OCI-LY3 (cell line): ENCODE measurements at regions not wholly inside any gene's neighbourhood (a gene's known extent, or its start where the extent isn't known, plus 50 kb on each side); places are given as distances from the start of the nearest gene placed in this dataset.

Experiments used
- EZH2phosphoT487 ChIP-seq: fragments of 200-600 bp; shearing (Covaris generic); IDR thresholded peaks from 2 replicates; pipeline ENCODE4 v1.6.1; 2018; ENCODE audit warnings: antibody characterized with exemption, mixed run types, low read depth
- TF ChIP-seq, protein P1 (sequence below): fragments of 200-600, 300-600 bp; sonication (generic); IDR thresholded peaks from 2 replicates; pipeline ENCODE4 v1.5.1; 2014; ENCODE audit warnings: antibody characterized with exemption, low read length, low read depth

GRCh38 chr17:79295307-79295706, 220.7 kb downstream of the ENGASE start:
- TF ChIP-seq, protein P1, sequence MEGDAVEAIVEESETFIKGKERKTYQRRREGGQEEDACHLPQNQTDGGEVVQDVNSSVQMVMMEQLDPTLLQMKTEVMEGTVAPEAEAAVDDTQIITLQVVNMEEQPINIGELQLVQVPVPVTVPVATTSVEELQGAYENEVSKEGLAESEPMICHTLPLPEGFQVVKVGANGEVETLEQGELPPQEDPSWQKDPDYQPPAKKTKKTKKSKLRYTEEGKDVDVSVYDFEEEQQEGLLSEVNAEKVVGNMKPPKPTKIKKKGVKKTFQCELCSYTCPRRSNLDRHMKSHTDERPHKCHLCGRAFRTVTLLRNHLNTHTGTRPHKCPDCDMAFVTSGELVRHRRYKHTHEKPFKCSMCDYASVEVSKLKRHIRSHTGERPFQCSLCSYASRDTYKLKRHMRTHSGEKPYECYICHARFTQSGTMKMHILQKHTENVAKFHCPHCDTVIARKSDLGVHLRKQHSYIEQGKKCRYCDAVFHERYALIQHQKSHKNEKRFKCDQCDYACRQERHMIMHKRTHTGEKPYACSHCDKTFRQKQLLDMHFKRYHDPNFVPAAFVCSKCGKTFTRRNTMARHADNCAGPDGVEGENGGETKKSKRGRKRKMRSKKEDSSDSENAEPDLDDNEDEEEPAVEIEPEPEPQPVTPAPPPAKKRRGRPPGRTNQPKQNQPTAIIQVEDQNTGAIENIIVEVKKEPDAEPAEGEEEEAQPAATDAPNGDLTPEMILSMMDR: no peak
- no peak for TF ChIP-seq EZH2phosphoT487
